ENCODE measurements at regions not wholly inside any gene's neighbourhood (a gene's known extent, or its start where the extent isn't known, plus 50 kb on each side); places are given as distances from the start of the nearest gene placed in this dataset.

- TF ChIP-seq, protein P1, sequence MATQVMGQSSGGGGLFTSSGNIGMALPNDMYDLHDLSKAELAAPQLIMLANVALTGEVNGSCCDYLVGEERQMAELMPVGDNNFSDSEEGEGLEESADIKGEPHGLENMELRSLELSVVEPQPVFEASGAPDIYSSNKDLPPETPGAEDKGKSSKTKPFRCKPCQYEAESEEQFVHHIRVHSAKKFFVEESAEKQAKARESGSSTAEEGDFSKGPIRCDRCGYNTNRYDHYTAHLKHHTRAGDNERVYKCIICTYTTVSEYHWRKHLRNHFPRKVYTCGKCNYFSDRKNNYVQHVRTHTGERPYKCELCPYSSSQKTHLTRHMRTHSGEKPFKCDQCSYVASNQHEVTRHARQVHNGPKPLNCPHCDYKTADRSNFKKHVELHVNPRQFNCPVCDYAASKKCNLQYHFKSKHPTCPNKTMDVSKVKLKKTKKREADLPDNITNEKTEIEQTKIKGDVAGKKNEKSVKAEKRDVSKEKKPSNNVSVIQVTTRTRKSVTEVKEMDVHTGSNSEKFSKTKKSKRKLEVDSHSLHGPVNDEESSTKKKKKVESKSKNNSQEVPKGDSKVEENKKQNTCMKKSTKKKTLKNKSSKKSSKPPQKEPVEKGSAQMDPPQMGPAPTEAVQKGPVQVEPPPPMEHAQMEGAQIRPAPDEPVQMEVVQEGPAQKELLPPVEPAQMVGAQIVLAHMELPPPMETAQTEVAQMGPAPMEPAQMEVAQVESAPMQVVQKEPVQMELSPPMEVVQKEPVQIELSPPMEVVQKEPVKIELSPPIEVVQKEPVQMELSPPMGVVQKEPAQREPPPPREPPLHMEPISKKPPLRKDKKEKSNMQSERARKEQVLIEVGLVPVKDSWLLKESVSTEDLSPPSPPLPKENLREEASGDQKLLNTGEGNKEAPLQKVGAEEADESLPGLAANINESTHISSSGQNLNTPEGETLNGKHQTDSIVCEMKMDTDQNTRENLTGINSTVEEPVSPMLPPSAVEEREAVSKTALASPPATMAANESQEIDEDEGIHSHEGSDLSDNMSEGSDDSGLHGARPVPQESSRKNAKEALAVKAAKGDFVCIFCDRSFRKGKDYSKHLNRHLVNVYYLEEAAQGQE (IDR thresholded peaks at IDR 0.05): no peak
- TF ChIP-seq MYC (IDR thresholded peaks at IDR 0.05; ENCODE audit: borderline replicate concordance, low read length) (no peak), MAZ (IDR thresholded peaks at IDR 0.05; ENCODE audit: borderline replicate concordance, low read depth, low read length) (no peak), BHLHE40 (IDR thresholded peaks at IDR 0.05; ENCODE audit: low read depth, low read length) (no peak), NFE2L2 (conservative IDR thresholded peaks at IDR 0.05; ENCODE audit: low read length) (no peak)
- TF ChIP-seq, protein P2, sequence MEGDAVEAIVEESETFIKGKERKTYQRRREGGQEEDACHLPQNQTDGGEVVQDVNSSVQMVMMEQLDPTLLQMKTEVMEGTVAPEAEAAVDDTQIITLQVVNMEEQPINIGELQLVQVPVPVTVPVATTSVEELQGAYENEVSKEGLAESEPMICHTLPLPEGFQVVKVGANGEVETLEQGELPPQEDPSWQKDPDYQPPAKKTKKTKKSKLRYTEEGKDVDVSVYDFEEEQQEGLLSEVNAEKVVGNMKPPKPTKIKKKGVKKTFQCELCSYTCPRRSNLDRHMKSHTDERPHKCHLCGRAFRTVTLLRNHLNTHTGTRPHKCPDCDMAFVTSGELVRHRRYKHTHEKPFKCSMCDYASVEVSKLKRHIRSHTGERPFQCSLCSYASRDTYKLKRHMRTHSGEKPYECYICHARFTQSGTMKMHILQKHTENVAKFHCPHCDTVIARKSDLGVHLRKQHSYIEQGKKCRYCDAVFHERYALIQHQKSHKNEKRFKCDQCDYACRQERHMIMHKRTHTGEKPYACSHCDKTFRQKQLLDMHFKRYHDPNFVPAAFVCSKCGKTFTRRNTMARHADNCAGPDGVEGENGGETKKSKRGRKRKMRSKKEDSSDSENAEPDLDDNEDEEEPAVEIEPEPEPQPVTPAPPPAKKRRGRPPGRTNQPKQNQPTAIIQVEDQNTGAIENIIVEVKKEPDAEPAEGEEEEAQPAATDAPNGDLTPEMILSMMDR (IDR thresholded peaks at IDR 0.05): no peak
These were observed 402.4 kb downstream of the SHQ1 start for GRCh38 chr3:72445827-72446217.
